AG10803 (cell line): ENCODE measurements at regions not wholly inside any gene's neighbourhood (a gene's known extent, or its start where the extent isn't known, plus 50 kb on each side); places are given as distances from the start of the nearest gene placed in this dataset.

Experiments
- DNase-seq: peaks from one replicate; pipeline ENCODE4 v3.0.0; 2010; ENCODE audit warnings: low read depth
- H3K4me3 ChIP-seq: 2 replicates; pipeline ENCODE4 v1.5.1; 2011; ENCODE audit warnings: mild to moderate bottlenecking, low read length, control low read depth
- CTCF ChIP-seq: conservative IDR thresholded peaks from 2 replicates; pipeline ENCODE4 v1.5.1; 2011; ENCODE audit warnings: mild to moderate bottlenecking, low read length, control low read depth, inconsistent platforms

- H3K4me3 ChIP-seq = no peak overlapping the region
- DNase-seq = no peak
- TF ChIP-seq CTCF = no peak
Measured at GRCh38 chr14:101191721-101192660, 288.5 kb upstream of the RTL1 start.

GRCh38 chr14:101192661-101193000 lies 289.1 kb upstream of the RTL1 start:
- no peak overlapping the region for H3K4me3 ChIP-seq
- DNase-seq = no peak
- no peak for TF ChIP-seq CTCF

DNA sequence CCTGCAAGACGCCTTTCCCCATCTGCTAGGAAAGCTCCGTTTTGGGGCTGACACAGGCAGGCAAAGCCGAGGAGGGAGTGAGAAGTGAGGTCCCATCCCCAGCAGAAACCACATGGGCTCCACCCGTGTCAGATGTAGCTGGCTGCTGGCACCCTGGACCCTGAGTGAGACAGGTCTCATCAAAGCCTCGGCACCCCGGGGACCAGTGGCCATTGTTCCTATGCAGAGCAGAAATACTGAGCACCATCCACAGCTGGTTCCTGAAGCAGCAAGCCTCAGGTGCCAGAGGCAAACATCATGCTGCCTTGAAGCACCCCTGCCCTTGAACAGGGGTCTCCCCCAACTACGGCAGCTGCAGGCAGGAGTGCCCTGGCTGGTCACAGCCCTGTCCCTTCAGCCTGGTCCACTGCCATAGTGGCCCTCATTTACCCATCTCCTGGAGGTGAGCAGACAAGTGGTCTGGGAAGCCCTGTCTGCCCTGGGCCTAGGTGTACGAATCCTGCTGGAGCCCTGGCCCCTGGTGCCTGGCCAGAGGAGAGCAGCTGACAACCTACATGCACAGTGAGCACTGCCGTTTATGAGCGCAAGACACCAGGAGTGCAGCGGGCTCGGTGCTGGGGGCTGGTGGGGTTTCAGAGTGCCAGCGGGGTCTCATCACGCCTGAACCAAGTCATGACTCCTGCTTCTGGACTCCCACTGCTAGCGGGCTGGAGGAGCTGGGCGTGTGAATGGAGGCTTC lies 289.8 kb upstream of the RTL1 start:
- no peak for DNase-seq
- no peak for TF ChIP-seq CTCF
- H3K4me3 ChIP-seq = no peak overlapping the region

DNA sequence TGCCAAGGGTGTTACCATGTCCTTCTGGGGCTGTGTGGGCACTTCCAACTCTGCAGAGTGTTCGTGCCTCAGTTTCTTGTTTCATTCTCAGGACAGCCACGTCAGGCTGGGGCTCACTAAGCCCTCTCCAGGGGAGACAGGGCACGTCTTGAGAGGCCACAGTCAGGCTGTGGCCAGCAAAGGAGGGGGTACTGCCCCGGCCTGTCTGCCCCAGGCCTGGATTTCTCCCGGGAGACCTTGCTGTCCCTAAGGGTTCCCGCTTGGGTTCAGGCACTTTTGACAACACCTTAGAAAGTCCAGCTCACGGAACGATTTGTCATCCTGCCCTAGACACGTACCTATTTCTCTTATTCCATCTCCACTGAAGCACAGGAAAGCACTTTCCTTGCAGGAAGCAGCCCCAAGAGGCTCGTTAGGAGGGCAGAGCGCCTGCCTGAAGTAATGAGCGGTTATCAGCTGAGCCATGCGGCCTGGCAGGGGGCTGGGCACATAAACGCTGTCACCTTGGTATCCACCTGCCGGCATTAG lies 290.4 kb upstream of the RTL1 start:
- DNase-seq = no peak
- TF ChIP-seq CTCF = no peak

GRCh38 chr14:101194373-101195308 lies 291.1 kb upstream of the RTL1 start:
- H3K4me3 ChIP-seq = no peak overlapping the region
- DNase-seq = no peak
- no peak for TF ChIP-seq CTCF

More for the DNA sequence above, 290.4 kb upstream of the RTL1 start:
- no peak overlapping the region for H3K4me3 ChIP-seq

DNA sequence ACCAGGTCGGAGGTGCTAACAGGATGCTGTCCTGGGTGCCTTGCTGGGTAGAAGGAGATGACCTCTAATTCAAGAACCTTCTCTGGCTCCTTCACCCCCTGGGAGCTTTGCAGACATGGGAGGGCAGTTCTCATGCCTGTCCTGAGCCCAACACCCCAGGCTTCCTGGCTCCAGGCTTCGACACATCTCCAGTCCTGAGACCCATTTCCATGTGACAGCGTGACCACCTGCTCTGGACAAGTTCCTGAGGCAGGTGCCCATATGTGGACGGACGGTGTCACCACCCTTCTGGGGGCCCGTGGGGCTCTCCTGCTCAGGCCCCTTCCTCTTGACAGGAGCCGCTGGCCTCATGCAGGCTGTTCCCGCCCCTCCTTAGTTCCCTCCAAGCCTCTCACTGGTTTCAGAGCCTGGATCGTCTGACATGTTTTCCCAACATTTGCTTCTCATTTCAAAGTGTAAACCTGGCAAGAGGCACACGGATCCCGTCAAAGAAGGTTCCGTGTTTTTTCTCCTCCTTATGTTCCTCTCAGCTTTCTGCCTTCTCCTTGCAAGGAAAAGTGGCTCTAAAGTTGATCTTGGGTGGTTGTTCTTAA lies 291.9 kb upstream of the RTL1 start:
- DNase-seq = no peak
- TF ChIP-seq CTCF = no peak
- H3K4me3 ChIP-seq = no peak overlapping the region
